Skin of body (tissue), 1 donor: ENCODE measurements at regions not wholly inside any gene's neighbourhood (a gene's known extent, or its start where the extent isn't known, plus 50 kb on each side); places are given as distances from the start of the nearest gene placed in this dataset.

Experiments used
- DNase-seq: peaks from one replicate; lab custom pipeline; 2025; lab: John Stamatoyannopoulos, UW

- DNase-seq = no peak
Observed at GRCh38 chr4:22978656-22979055, 285.9 kb downstream of the GBA3 start.

- no peak for DNase-seq
Observed at GRCh38 chr4:22970665-22971064, 277.9 kb downstream of the GBA3 start.

GRCh38 chr4:22969287-22969896 lies 276.7 kb downstream of the GBA3 start:
- DNase-seq = no peak

- DNase-seq = no peak
Observed at GRCh38 chr4:22962295-22962694, 269.6 kb downstream of the GBA3 start.

- no peak for DNase-seq
Observed at GRCh38 chr4:22959483-22959882, 266.7 kb downstream of the GBA3 start.

GRCh38 chr4:22957774-22958309 lies 265.1 kb downstream of the GBA3 start:
- DNase-seq = no peak

- DNase-seq = no peak
Observed at GRCh38 chr4:22949161-22949855, 256.6 kb downstream of the GBA3 start.

- DNase-seq = no peak
Observed at GRCh38 chr4:22947851-22948250, 255.1 kb downstream of the GBA3 start.

GRCh38 chr4:22942920-22943559 lies 250.3 kb downstream of the GBA3 start:
- DNase-seq = no peak

- DNase-seq = no peak
Observed at GRCh38 chr4:22941688-22942375, 249.1 kb downstream of the GBA3 start.

GRCh38 chr4:22932326-22932725 lies 239.6 kb downstream of the GBA3 start:
- DNase-seq = no peak

- DNase-seq = no peak
Observed at GRCh38 chr4:22922426-22922825, 229.7 kb downstream of the GBA3 start.

- no peak for DNase-seq
Observed at GRCh38 chr4:22921936-22922335, 229.2 kb downstream of the GBA3 start.

GRCh38 chr4:22911285-22911684 lies 218.5 kb downstream of the GBA3 start:
- DNase-seq = no peak

GRCh38 chr4:22910200-22910599 lies 217.5 kb downstream of the GBA3 start:
- DNase-seq = no peak

GRCh38 chr4:22906045-22906444 lies 213.3 kb downstream of the GBA3 start:
- DNase-seq = no peak

GRCh38 chr4:22903913-22904312 lies 211.2 kb downstream of the GBA3 start:
- DNase-seq = no peak

GRCh38 chr4:22901631-22902030 lies 208.9 kb downstream of the GBA3 start:
- DNase-seq = no peak

- no peak for DNase-seq
Observed at GRCh38 chr4:22900876-22901275, 208.1 kb downstream of the GBA3 start.

- DNase-seq = no peak
Observed at GRCh38 chr4:22897520-22898108, 204.9 kb downstream of the GBA3 start.

- DNase-seq = no peak
Observed at GRCh38 chr4:22895482-22895881, 202.7 kb downstream of the GBA3 start.

- DNase-seq = no peak
Observed at GRCh38 chr4:22884157-22884556, 191.4 kb downstream of the GBA3 start.
